ENCODE measurements at regions not wholly inside any gene's neighbourhood (a gene's known extent, or its start where the extent isn't known, plus 50 kb on each side); places are given as distances from the start of the nearest gene placed in this dataset.

- FAIRE-seq (no peak), ATAC-seq (no peak), DNase-seq (ENCODE audit: low spot score) (no peak)
- Histone ChIP-seq H3K9me3 (ENCODE audit: low read length) (no peaks in the 10 kb centered on the region), H3K4me3 (replicated peaks in 1 of 3; ENCODE audit: insufficient read depth in 1 of 3, low read depth in 2 of 3, low read length in 3 of 3) (no peak overlapping the region), H3K27me3 (ENCODE audit: control insufficient read depth in 1 of 2, insufficient read depth in 2 of 2, low read length in 2 of 2) (no peaks in the 10 kb centered on the region), H4K20me1 (ENCODE audit: insufficient read depth, low read length) (no peaks in the 10 kb centered on the region), H3K27ac (ENCODE audit: extremely low read length, insufficient read depth, low read length) (no peak overlapping the region), H3K4me2 (ENCODE audit: low read depth, low read length) (no peak overlapping the region), H3K4me1 (ENCODE audit: insufficient read depth, low read length) (no peaks in the 10 kb centered on the region), H3K79me2 (ENCODE audit: insufficient read depth, low read length) (no peaks in the 10 kb centered on the region), H2AFZ (ENCODE audit: low read length) (no peak overlapping the region), H3K36me3 (replicated peaks in 1 of 2; ENCODE audit: control insufficient read depth in 1 of 2, insufficient read depth in 2 of 2, low read length in 2 of 2) (no peaks in the 10 kb centered on the region), H3K9ac (ENCODE audit: insufficient read depth, low read depth, low read length) (no peak overlapping the region)
- no TSS peak for BruUV-seq (replicated peaks)
- 33% methylated on average over 1 of the region's 1 CpG for WGBS (ENCODE audit: low lambda C conversion rate)
- intact Hi-C loops (cut with micrococcal nuclease; ENCODE audit: unreplicated experiment) (no loop called here), in situ Hi-C loops (cut with HindIII; ENCODE audit: extremely low pct_ligation_motif_present, low pct_unique_long_range_greater_than_20kb) (no loop called here)
- CTCF ChIA-PET (ENCODE audit: low intra/inter-chr PET ratio, low total read pairs), result no interaction called here
- POLR2A ChIA-PET, result no interaction called here
- no peak for TF ChIP-seq IKZF4 (CRISPR knock-in tag; IDR thresholded peaks at IDR 0.05; ENCODE audit: borderline replicate concordance, low read depth, not compliant biosample characterization)
- TF ChIP-seq NPAS2 (CRISPR knock-in tag; IDR thresholded peaks at IDR 0.05; ENCODE audit: borderline replicate concordance), result no peak
- TF ChIP-seq ZKSCAN1 (IDR thresholded peaks at IDR 0.05; ENCODE audit: low read length), result no peak
Measured at GRCh38 chr6:102355578-102355977, 962.1 kb downstream of the GRIK2 start.

DNA sequence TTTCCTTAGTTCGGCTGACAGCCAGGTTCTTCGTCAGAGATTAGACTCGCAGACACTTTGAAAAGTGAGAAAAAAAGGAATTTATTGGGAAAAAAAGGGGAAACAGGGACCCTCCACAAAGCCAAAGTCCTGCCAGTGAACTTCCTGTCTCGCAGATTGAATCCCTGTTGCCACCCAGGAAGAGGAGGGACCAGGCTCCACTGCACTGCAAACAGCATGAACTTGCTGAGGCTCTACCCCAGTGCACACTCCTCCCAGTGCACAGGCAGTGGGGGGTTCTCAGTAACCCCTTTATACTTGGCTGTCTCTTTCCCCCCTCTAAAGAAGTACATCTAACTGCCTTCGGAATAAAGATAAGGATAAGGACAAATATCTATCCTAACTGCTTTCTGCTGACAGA lies 959.0 kb downstream of the GRIK2 start:
- peak; percentile 53; the same call in 2 of the 3 replicates for ATAC-seq
- ChIA-PET CTCF (ENCODE audit: low intra/inter-chr PET ratio, low total read pairs) (no interaction called here), POLR2A (no interaction called here)
- no peak for FAIRE-seq
- no peak overlapping the region for H3K4me3 ChIP-seq (replicated peaks in 1 of 3; ENCODE audit: insufficient read depth in 1 of 3, low read depth in 2 of 3, low read length in 3 of 3)
- no peaks in the 10 kb centered on the region for H3K9me3 ChIP-seq (ENCODE audit: low read length)
- H3K27me3 ChIP-seq (ENCODE audit: control insufficient read depth in 1 of 2, insufficient read depth in 2 of 2, low read length in 2 of 2), result no peaks in the 10 kb centered on the region
- no peaks in the 10 kb centered on the region for H3K36me3 ChIP-seq (replicated peaks in 1 of 2; ENCODE audit: control insufficient read depth in 1 of 2, insufficient read depth in 2 of 2, low read length in 2 of 2)
- H3K27ac ChIP-seq (ENCODE audit: extremely low read length, insufficient read depth, low read length), result no peak overlapping the region
- BruUV-seq (replicated peaks), result no TSS peak
- no peak overlapping the region for H3K9ac ChIP-seq (ENCODE audit: insufficient read depth, low read depth, low read length)
- 0% methylated on average over 5 of the region's 5 CpGs for WGBS (ENCODE audit: low lambda C conversion rate)
- H3K79me2 ChIP-seq (ENCODE audit: insufficient read depth, low read length), result no peaks in the 10 kb centered on the region
- H3K4me2 ChIP-seq (ENCODE audit: low read depth, low read length), result 0 out of 2 replicates have a peak overlapping the region, but pooled peaks have one; percentile 12
- in situ Hi-C loops (cut with HindIII; ENCODE audit: extremely low pct_ligation_motif_present, low pct_unique_long_range_greater_than_20kb), result no loop called here
- peak overlapping the region; percentile 63 for H2AFZ ChIP-seq (ENCODE audit: low read length)
- no peaks in the 10 kb centered on the region for H3K4me1 ChIP-seq (ENCODE audit: insufficient read depth, low read length)
- no peak for DNase-seq (ENCODE audit: low spot score)
- intact Hi-C loops (cut with micrococcal nuclease; ENCODE audit: unreplicated experiment), result no loop called here
- peak; percentile 18; the same call in 1 of the 2 replicates for TF ChIP-seq GABPB1 (CRISPR knock-in tag; IDR thresholded peaks at IDR 0.05)
- TF ChIP-seq GABPA (IDR thresholded peaks at IDR 0.05; ENCODE audit: low read depth, low read length), result peak; percentile 46
- peak; percentile 62 for TF ChIP-seq GABPA (CRISPR knock-in tag; IDR thresholded peaks at IDR 0.05; ENCODE audit: low read depth)
- TF ChIP-seq HMGA1 (CRISPR knock-in tag; conservative IDR thresholded peaks at IDR 0.05), result no peak
- H4K20me1 ChIP-seq (ENCODE audit: insufficient read depth, low read length), result no peaks in the 10 kb centered on the region

All from HepG2 (cell line).